Spinal cord (tissue), 9 donors: ENCODE measurements at regions not wholly inside any gene's neighbourhood (a gene's known extent, or its start where the extent isn't known, plus 50 kb on each side); places are given as distances from the start of the nearest gene placed in this dataset.

Experiments used
- DNase-seq, 6 donors: peaks; one replicate each; pipeline versions ENCODE4 v3.0.0 to v3.0.0-alpha.2; 2013 to 2015; ENCODE audit warnings: low spot score in 6 of 6, low read depth in 4 of 6
- H3K27ac ChIP-seq: one replicate; pipeline ENCODE4 v1.5.1; 2013; ENCODE audit warnings: low read depth, low read length, control low read depth
- H3K27me3 ChIP-seq: one replicate; pipeline ENCODE4 v1.6.1; 2013; ENCODE audit warnings: low read length; ENCODE audit not compliant: control insufficient read depth, insufficient read depth
- H3K36me3 ChIP-seq: one replicate; pipeline ENCODE4 v1.6.1; 2013; ENCODE audit warnings: low read length; ENCODE audit not compliant: control insufficient read depth, insufficient read depth
- H3K4me1 ChIP-seq: one replicate; pipeline ENCODE4 v1.6.1; 2013; ENCODE audit warnings: low read length; ENCODE audit not compliant: control insufficient read depth, insufficient read depth
- H3K4me3 ChIP-seq: one replicate; pipeline ENCODE4 v1.5.1; 2013; ENCODE audit warnings: low read depth, low read length, control low read depth
- H3K9me3 ChIP-seq: one replicate; pipeline ENCODE4 v1.6.1; 2013; ENCODE audit warnings: low read length; ENCODE audit not compliant: control insufficient read depth, insufficient read depth
- WGBS: methylation state at CpG from one replicate; pipeline ENCODE4 v1.1.5; 2013; ENCODE audit warnings: missing lambda C conversion rate; ENCODE audit not compliant: insufficient coverage; 5-methylcytosine and 5-hydroxymethylcytosine counted together
- donor health status: healthy.

DNA sequence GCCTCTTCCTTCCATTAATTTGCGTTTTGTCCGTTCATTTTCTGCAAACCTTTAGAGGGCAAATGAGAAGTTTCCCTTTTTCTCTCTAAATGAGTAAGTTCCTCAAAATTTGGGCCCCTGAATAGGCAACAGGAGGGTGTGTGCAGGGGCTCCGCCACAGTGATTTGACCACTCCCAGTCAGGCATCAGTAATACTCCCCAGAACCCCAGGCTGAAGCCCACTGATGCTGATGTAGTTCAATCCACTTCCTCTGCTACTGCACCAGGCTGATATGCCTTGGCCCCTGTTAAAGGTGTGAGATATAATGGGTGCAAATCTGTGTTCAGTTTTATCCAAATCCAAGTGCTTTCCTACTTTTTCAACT is 1150.0 kb downstream of the RPIA start:
- H3K27ac ChIP-seq: no peak overlapping the region
- no CpG with 5 or more reads among the region's 3 CpGs for WGBS
- no peak overlapping the region for H3K4me3 ChIP-seq
- no peaks in the 10 kb centered on the region for H3K4me1 ChIP-seq
- no peaks in the 10 kb centered on the region for H3K36me3 ChIP-seq
- H3K27me3 ChIP-seq: no peaks in the 10 kb centered on the region
- DNase-seq: no peak
- H3K9me3 ChIP-seq: peaks cover 11% of the 10 kb centered on the region

GRCh38 chr2:89842180-89842908 is 1150.9 kb downstream of the RPIA start:
- WGBS: 61% methylated on average over 9 of the region's 9 CpGs
- H3K9me3 ChIP-seq: peaks cover 9% of the 10 kb centered on the region
- no peaks in the 10 kb centered on the region for H3K4me1 ChIP-seq
- no peaks in the 10 kb centered on the region for H3K36me3 ChIP-seq
- no peak overlapping the region for H3K4me3 ChIP-seq
- DNase-seq: no peak
- no peak overlapping the region for H3K27ac ChIP-seq
- H3K27me3 ChIP-seq: no peaks in the 10 kb centered on the region

DNA sequence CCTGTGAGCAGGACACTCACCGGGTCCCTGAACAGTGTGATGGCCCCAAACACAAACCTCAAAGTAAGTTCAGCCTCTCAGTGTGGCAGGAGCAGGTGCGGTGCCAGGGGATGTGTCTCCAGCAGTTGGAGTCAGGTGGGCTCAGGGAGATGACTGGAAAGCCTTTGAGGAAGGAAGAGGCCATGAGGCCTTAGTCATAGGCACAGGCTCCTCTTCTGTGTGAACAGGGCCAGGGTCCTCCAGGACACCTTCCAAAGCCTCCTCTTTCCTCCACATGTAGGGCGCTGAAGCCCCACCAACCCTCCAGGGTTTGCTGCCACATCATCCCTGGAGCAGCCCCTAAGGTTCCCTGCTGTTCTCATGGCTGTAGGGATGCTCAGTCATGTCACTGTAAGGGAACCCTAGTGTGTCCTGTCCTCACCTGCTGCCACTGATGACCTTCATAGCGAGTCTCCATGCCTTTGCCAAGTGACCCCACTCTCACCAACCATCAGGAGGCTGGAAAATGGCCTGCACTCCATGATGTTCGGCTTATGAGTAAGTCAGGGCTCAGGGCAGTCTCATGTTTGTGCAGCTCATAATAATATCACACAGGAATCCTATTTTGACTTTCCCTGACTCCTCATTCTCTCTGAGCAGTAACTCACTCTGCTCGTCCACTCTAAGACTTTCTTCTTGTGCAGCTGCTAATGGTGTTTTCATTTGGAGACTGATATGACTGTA is 1152.9 kb downstream of the RPIA start:
- no peak overlapping the region for H3K27ac ChIP-seq
- H3K4me3 ChIP-seq: no peak overlapping the region
- no peaks in the 10 kb centered on the region for H3K27me3 ChIP-seq
- H3K36me3 ChIP-seq: no peaks in the 10 kb centered on the region
- DNase-seq: no peak
- H3K4me1 ChIP-seq: no peaks in the 10 kb centered on the region
- 43% methylated on average over 5 of the region's 6 CpGs for WGBS
- peaks cover 3% of the 10 kb centered on the region for H3K9me3 ChIP-seq

- Histone ChIP-seq H3K36me3 (no peaks in the 10 kb centered on the region), H3K27ac (no peak overlapping the region), H3K4me3 (no peak overlapping the region), H3K4me1 (no peaks in the 10 kb centered on the region), H3K9me3 (no peaks in the 10 kb centered on the region), H3K27me3 (no peaks in the 10 kb centered on the region)
- WGBS: 51% methylated on average over 6 of the region's 6 CpGs
- no peak for DNase-seq
Observed at GRCh38 chr2:89845532-89845931, 1154.1 kb downstream of the RPIA start.

DNA sequence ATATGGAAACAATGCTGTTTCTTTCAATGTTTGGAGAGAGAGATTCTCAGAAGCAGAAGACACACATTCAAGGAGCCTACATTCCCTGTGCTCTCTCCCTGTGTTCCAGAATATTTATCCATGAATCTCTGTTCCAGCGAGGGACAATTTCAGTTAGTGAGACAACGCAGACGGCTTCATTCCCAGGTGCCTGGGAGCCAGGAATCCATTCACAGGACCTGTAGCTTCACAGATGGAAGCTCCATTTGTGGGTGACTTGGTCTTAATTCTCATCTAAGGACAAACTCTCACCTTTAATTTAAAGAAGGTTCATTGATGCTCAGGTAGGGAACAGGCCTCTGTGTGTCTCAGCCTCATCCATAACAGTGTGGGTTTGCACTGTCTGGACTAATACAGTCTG is 1156.6 kb downstream of the RPIA start:
- WGBS: 78% methylated on average over 3 of the region's 3 CpGs
- Histone ChIP-seq H3K4me1 (no peaks in the 10 kb centered on the region), H3K9me3 (no peaks in the 10 kb centered on the region), H3K36me3 (no peaks in the 10 kb centered on the region), H3K27ac (no peak overlapping the region), H3K27me3 (no peaks in the 10 kb centered on the region), H3K4me3 (no peak overlapping the region)
- DNase-seq: no peak

- DNase-seq: no peak
- H3K36me3 ChIP-seq: no peaks in the 10 kb centered on the region
- WGBS: 51% methylated on average over 2 of the region's 2 CpGs
- no peaks in the 10 kb centered on the region for H3K27me3 ChIP-seq
- H3K9me3 ChIP-seq: no peaks in the 10 kb centered on the region
- no peaks in the 10 kb centered on the region for H3K4me1 ChIP-seq
- no peak overlapping the region for H3K27ac ChIP-seq
- no peak overlapping the region for H3K4me3 ChIP-seq
Observed at GRCh38 chr2:89848763-89849368, 1157.4 kb downstream of the RPIA start.

DNA sequence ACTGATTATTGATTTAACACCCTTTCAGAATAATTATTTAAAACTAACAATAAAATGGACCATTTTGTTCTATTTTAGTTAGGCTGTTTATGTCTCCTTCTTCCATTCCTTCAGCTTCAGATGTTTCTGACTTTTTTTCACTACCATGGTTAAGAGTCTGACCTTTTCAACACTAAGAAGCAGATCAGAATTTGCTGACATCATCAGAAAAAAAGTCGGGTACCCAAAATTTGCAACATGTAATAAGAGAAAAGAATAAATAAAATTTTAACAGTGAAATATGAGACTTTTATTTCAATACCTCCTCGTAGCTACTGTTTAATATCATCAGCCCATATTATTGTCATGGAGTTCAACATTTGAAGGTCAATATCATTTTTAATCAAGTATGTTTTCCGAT is 1158.3 kb downstream of the RPIA start:
- no peaks in the 10 kb centered on the region for H3K4me1 ChIP-seq
- no peak for DNase-seq
- no peak overlapping the region for H3K4me3 ChIP-seq
- no CpG with 5 or more reads among the region's 3 CpGs for WGBS
- no peaks in the 10 kb centered on the region for H3K36me3 ChIP-seq
- no peaks in the 10 kb centered on the region for H3K27me3 ChIP-seq
- H3K27ac ChIP-seq: no peak overlapping the region
- no peaks in the 10 kb centered on the region for H3K9me3 ChIP-seq

- DNase-seq: no peak
- H3K4me1 ChIP-seq: no peaks in the 10 kb centered on the region
- H3K27ac ChIP-seq: no peak overlapping the region
- no peak overlapping the region for H3K4me3 ChIP-seq
- WGBS: 67% methylated on average over 3 of the region's 3 CpGs
- no peaks in the 10 kb centered on the region for H3K36me3 ChIP-seq
- no peaks in the 10 kb centered on the region for H3K9me3 ChIP-seq
- no peaks in the 10 kb centered on the region for H3K27me3 ChIP-seq
Observed at GRCh38 chr2:89850481-89850880, 1159.0 kb downstream of the RPIA start.

DNA sequence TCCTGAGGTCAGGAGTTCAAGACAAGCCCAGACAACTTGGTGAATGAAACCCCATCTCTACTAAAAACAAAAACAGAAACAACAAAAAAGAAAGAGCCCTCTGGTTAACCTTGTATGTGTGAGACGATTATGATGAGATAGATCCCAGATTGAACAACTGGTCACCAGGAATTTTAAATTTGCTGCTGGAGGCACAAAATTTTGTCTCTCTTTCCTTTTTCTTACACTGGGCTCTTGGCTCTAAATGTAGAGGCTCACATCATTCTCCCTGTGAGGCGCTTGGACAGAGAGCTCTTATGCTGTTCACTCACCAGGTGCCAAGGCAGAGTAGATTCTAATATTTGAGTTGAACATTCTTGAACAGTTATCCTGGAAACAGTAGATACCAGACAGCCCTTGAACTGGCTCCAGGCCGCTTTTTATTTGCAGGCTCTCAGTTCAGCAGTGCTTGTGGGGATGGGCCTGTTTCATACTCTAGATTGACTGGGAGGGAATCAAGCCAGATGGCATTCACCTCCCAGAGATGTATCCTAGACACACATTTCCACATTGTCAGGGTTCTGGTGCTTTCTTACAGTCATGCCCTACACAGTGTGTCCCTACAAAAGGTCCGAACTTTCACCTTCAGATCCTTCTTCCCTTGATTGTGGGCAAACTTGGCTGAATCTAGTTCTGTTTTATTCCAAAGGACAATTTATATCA is 1159.6 kb downstream of the RPIA start:
- Histone ChIP-seq H3K9me3 (no peaks in the 10 kb centered on the region), H3K27ac (no peak overlapping the region), H3K36me3 (no peaks in the 10 kb centered on the region), H3K4me1 (no peaks in the 10 kb centered on the region), H3K27me3 (no peaks in the 10 kb centered on the region), H3K4me3 (no peak overlapping the region)
- DNase-seq: no peak
- WGBS: 79% methylated on average over 4 of the region's 4 CpGs
